ENCODE measurements at regions not wholly inside any gene's neighbourhood (a gene's known extent, or its start where the extent isn't known, plus 50 kb on each side); places are given as distances from the start of the nearest gene placed in this dataset.
"Not testable (repeated sequence)": the region's sequence is repeated elsewhere in the genome, so short reads cannot be mapped to it uniquely, and the experiment has no call there.

DNA sequence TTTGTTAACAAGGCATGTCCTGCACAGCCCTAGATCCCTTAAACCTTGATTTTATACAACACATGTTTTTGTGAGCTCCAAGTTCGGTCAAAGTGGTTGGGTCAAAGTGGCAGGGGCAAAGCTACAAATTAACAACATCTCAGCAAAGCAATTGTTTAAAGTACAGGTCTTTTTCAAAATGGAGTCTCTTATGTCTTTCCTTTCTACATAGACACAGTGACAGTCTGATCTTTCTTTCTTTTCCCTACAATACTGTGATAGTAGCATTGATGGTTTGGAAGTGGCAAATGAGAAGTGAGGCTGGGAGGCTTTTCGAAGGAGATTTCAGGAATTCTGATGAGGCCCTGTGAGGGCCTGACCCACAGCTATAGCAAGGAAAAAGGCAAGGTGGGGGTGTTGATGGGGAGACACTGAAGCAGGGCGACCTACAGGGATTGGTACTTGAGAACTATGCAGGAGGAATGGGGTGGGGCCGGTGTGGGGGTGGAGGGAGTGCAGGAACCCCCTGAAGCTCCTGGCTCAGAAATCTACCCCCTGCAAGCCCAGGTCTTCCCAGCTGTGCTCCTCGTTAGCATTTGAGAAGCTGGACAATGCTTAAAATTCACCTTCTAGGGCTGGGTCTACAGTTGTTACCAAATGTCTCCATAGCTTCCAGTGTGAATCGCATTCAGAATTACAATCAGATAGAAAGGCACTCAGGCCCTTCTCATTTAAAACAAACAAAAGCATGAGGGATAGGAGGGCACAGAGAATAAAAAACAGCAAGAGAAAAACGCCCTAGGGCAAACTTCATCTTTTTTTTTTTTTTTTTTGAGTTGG lies 102.6 kb upstream of the PPM1J start:
- no peak for DNase-seq

DNA sequence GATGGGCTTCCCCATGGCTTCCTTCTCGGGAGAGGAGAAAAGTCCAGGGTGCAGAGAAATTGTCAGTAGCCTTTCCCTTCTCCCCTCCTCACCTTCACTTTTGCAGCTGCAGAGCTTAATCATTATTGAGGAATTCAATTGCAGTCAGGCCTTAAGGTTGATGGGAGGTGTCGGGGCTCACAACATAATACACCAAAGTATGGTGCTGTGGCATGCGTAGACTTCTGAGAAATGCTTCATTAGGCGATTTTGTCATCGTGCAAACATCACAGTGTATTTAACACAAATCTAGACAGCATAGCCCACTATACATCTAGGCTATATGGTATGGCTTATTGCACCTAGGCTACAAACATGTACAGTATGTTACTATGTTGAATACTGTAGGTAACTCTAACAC lies 100.2 kb upstream of the PPM1J start:
- DNase-seq = no peak

DNA sequence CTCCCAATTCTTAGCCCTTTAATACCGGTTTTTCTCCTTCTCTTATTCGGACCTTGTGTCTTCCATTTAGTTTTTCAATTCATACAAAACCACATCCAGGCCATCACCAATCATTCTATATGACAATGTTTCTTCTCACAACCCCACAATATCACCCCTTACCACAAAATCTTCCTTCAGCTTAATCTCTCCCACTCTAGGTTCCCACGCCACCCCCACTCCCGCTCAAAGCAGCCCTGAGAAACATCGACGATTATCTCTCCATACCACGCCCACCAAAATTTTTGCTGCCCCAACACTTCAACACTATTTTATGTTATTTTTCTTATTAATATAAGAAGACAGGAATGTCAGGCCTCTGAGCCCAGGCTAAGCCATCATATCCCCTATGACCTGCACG lies 99.5 kb upstream of the PPM1J start:
- not testable (repeated sequence) for DNase-seq

DNA sequence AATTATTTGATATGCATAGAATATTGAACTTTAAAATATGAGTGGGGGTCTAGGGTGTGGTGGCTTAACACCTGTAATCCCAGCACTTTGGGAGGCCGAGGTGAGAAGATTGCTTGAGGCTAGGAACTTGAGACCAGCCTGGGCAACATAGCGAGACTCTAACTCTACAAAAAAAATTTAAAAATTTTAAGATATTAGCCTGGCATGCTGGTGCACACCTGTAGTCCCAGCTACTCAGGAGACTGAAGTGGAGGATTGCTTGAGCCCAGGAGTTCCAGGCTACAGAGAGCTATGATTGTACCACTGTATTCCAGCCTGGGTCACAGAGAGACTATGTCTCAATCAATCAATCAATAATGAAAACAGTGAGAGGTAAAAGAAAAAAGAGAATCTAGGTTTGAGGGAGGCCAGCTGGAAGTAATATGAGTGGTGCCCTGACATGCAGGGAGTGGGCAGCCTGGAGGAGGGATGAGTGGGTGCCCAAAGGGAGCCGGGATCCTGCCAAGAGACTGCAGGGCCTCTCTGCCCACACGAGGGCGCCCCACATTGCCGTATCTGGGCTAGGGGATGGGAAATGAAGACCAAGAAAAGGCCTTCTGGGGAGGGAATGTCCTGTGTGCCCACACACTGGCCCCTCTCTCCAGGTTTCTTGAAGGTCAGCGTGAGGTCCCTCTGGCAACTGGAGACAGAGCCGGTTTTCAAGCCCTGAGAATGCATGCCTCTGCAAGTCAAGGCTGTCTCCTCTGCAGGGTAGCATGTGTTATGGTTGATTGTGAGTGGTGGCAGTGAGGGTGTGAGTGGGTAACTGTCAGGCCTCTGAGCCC lies 93.9 kb upstream of the PPM1J start:
- peak; percentile 36 to 40 for DNase-seq

DNA sequence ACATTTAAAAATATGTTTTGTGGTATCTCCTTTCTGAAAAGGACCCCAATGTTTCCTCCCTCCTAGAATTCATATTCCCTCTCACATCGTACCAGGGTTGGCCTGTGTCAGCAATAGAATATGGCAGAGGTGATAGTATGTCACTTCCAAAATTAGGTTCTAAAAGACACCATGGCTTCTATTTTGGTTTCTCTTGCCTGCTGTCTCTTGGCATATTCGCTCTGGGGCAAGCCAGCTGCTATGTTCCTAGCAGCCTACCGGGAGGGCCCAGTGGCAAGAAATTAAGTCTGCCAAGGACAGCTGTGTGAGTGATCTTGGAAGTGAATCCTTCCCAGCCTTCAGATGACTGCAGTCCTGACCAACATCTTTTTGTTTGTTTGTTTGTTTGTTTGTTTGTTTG lies 92.9 kb upstream of the PPM1J start:
- no peak for DNase-seq

DNA sequence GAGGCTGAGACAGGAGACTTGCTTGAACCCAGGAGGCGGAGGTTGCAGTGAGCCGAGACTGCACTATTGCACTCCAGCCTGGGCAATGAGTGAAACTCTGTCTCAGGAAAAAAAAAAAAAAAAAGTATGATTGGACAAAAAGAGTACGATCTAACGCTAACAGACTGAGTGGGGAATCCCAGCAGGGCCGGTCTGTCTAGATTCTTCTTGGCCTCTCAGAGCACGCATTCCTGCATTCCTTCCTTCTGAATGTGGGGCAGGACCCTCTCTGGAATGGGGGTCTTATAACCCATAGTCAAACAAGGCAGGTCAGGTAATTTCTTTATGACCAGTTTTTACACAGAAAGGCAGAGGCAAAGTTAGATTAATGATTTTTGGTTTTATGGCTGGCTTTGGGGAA lies 92.0 kb upstream of the PPM1J start:
- no peak for DNase-seq

DNA sequence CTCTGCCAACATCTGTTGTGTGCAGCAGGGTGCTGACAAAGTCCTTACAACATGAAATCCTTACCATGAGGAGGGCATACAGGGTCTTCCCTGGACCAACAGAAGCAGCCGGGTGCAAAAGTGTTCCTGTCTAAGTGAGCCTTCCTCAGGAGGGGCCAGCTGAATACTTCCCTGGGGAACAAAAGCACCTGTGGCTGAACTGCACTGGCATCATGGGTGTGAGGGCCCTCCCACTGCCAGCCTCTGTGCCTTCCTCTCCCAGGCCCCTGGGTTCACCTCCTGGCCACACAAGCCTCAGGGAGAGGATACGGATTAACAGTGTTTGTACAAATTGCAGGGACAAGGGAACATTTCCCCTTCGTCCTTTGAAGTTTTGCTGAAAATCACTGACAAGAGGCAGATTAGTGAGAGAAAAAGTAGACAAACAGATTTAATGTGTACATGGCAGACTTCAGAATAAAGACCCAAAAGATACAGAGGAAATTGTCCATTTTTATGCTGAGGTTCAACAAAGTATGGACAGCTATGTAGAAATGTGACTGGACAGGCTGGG lies 91.0 kb upstream of the PPM1J start:
- no peak for DNase-seq

DNA sequence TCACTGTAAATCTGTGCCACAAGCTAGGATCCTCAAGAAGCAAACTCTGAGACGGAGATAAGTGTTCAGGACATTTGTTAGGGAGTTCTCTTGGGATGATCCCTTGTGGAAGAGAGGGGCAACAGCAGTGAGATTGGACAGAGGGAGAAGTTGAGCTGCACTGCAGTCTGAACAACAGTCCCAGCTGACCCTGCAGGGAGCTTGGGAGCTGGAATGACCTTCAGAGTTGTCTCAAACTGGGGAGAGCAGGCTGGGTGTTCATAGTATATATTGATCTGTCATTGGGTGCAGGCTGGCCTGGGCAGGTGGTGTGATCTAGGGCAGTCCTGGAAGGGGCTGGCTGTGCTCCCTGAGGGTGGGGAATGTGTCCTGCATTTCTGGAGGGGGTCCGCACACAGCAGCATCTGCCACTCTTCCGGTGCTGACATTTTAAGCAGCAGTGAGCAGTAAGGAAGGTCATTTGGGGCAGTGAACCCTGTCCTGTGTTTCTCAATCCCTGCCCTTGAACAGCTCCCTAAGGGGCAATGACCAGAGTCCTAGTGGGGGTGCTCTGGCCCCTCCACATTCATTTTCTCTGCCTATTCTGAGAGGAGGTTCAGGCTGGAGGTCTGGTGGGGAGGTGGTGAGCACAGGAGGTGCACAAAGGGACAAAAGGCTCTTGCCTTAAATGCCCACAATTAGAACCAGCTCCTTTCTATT lies 90.2 kb upstream of the PPM1J start:
- no peak for DNase-seq

DNA sequence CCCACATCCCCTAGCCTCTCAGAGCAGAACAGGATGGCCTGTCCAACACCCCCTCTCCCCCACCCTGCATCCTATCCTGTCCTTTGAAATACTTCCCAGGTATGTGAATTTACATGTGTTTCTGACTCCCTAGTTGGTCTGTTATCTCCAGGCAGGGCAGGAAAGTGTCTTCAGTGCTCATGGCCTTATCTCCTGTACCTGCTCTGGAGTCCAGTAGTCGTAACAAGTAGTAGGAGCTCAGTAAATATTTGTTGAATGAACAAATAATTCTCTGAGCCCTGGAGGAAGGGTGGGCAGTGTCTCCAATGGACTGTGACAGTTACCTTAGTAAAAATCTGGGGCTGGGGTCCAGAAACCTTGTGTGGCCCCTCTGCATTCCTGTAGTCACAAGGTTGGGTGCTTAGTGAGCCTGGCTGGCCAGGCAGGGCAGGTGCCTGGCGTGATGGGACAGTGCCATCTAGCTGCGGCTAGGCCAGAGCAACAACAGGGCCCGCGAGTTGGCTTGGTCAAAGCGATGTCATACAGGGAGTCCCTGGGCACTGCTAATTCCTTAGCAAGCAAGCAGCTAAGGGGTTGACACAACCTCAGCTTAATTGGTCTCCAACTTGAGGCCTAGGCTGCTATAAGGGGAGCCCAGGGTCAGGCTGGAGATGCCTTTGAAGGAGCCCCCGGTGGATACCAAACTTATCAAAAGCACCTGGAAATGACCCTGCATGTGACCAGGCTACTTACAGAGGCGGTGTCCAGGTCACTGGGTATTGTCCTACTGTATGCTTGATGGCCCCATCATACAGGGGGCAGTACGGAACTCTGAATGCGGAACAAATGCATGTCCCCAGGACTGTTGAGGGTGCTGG lies 89.0 kb upstream of the PPM1J start:
- peak; percentile 43 to 66 for DNase-seq

DNA sequence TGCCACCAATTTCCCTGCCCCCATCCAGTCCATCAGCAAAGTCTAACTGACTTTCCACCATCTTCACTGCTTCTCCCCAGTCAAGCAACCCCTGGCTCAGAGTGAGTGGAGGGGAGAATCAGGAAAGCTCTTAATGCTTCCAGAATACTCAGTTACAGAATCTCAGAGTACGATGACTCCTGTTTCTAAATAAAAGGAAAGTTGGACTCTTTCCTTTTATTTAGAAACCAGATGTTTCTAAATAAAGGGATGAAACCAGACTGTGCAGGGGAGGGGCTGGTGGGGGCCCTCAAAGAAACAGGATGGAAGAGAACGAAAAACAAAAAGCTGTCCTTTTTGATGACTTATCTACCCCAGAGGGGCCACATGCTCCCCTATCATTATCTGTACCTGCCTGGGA lies 85.2 kb upstream of the PPM1J start:
- no peak for DNase-seq

DNA sequence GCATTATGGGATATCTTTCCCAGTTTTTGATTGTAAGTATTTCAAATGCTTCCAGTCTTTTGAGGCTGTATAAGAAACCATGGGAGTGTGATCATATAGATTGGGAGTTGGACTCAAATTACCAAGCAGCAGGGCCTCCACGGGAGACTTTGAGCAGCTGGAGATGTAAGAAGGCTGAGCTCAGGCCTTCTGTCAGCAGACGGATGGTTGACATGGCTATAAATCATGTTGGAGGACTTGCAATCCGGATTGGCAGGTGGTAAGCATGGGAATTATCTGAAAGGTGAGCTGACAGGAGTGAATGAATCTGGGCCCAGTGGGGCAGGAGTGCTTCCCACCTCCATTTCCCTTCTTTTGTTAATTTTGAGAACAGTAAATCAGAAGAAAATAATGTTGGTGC lies 83.2 kb upstream of the PPM1J start:
- DNase-seq = no peak

DNA sequence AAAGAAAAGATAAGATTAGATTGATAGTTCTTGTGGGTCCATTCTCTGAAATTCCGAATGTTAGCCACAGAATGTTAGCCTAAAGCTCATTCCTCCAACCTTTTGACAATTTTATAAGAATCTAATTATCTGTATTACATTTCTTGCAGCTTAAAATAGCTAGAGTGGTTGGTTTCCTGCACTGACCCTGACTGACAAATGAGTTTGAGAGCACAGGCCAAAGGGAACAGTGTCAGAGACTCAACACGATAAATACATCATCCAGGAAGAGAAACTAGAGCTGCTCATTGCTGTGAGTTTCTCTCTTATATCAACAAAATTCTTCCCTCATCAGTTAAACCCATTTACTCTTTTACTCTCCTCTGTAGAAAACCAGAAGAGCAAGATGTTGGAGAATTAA lies 82.1 kb upstream of the PPM1J start:
- no peak for DNase-seq

DNA sequence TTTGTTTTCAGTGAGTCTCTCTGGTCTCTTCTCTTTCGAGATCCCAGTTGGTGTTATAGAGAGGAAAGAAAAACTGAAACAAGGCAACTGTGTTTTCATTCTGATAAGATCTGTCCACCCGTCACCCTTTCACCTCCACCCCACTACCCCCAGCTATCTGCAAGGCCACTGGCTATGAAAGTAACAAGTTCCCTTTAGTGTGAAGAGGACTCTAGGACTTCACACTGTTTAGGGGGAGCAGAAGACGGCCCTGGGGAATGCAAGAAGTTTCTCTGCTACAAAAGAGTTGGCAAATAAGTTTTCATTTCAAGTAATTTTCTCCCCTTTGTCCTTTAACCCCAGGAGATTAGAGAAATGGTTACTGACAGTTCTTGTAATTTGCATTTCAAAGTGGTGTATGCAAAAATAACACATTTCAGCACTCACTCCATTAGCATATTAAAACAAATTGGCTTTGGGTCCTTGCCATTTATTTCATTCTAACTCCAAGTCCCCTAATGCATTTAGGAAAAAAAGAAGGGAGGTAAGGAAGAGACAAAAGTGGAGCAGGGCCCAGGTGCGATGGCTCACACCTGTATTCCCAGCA lies 79.6 kb upstream of the PPM1J start:
- DNase-seq = no peak

DNA sequence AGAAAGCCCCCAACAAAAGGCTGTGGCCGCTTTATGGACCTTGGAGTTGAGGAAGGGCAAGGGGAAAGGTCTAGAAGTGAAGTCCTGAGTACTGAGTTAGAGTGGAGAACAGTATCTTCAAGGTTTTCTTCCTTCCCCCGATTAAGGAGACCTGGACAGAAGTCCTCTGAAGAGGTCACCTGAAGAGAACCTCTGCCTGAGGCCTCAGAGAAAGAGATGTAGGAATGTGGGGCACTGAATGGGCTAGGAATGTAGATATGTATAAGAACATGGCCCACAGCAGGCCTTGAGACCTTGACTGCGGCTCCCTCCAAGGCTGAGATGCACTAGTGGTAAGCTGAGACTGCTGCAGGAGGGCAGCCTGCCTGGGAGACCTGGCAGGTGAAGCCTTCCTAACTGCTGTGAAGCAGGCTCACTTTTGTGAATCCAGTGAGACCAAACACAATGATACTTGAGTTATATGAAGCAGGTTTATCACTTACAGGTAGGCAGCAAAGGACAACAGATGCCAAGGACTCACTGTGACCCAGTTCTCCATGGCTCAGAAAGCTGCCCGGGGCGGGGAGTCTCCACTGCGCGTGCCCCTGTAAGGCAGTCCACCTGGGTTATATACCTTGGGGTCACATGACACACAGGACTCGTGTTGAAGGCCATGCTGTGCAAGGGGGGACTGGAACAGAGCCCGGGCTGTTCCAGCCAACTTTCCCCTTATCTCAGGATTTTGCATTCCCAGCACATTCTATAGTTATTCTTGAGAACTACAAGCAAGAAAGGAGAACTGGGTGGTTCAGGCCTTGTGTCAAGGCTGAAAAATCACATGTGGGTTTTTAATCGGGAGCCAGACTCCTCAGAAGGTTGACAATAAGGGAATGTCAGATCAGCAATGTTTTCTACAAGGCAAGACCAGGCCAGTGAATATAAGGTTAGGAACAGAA lies 78.8 kb upstream of the PPM1J start:
- DNase-seq = no peak

DNA sequence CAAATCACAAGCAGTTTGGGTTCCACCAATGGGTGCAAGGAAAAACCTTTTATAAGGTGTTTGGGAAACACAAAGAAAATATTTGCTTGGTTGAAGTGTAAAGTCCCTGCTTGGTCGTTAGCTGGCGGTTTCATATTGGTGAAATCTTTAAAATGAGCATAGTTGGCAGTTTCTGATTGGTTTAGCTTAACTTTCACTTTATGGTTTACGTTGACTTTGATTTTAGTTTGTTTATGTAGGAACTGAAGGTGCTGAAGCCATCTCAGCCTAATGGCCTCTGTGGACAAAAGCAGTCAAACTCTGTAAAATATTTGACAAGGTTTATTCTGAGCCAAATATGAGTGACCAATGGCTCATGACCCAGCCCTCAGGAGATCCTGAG lies 76.6 kb upstream of the PPM1J start:
- DNase-seq = no peak

DNA sequence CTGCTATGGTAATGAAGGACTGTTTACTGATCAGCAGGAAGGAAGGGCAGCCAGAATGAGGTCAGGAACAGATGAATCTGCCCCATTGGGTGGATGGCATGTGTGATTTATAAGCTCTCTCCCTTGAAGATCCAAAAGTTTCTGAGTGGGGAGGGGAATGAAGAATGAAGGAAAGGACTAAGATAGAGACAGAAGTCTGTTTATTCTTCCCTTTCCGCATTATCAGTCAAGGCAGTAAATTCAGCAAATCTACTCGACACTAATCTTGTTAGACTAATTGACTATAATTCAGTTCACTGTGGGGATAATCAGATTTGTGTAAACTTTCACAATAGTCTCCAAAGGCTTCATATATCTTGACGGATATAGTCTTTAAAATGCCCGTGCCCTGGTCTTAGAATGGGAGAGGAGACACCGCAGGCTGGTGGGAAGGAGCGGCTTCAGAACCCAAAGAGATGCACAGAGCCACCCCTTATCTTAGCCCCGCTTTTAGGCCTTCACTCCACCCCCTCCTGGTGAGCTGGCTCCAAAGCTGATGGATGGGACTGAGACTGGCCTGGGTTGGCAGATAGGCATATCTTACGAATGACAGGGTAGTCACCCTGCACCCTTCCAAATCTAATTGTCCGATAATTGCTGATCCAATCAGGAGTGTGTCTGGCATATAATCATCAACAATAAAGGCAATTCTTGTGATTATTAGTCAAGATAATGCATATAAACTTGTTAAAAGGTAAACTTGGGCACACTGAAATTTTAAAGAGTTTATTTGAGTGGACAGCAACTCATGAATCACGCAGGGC lies 76.0 kb upstream of the PPM1J start:
- DNase-seq = no peak

DNA sequence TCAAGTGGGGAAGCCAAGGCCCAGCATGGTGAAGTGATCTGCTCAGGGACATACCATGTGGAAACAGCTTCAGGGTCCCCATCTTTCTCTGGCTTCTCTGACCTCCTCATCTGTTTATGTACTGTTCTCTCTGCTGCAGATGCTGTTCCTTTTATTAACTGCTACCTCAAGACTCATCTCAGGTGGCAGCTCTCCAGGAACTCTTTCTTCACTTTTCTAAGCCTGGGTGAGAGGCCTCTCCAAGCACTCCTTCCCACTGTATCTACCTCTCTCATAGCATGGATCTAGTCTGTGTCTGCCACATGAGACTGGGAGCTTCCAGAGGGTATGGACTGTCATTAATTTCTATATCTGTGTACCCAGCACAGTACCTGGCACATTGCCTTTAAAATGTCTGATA lies 73.4 kb upstream of the PPM1J start:
- no peak for DNase-seq

DNA sequence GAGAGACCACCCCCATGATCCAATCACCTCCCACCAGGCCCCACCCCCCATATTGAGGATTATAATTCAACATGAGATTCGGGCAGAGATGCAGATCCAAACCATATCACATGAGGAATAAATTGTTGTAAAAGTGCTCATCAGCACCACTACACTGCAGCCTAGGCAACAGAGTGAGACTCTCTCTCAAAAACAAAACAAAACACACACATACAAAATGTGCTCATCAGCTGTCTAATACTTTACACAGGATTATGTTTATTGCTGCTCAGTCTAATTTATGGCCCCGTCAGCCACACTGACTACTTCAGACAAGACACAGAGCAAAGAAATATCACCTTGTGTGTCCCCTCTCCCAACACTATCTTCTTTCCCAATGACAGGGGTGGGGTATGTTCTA lies 72.9 kb upstream of the PPM1J start:
- no peak for DNase-seq

DNA sequence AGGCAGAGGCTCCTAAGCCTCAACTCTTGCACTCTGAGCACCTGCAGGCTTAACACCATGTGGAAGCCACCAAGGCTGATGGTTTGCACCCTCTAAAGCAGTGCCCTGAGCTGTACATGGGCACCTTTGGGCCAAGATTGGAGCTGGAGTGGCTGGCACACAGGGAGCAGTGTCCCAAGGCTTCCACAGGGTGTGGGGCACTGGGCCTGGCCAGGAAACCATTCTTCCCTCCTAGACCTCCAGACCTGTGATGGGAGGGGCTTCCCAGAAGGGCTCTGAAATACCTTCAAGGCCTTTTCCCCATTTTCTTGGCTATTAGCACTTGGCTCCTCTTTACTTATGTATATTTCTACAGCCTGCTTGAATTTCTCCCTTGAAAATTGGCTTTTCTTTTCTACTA lies 67.9 kb upstream of the PPM1J start:
- DNase-seq = no peak

Data from AML-193 (cell line).